GM18907 (cell line): ENCODE measurements at regions not wholly inside any gene's neighbourhood (a gene's known extent, or its start where the extent isn't known, plus 50 kb on each side); places are given as distances from the start of the nearest gene placed in this dataset.
"Not testable (repeated sequence)": the region's sequence is repeated elsewhere in the genome, so short reads cannot be mapped to it uniquely, and the experiment has no call there.

Experiments used
- ATAC-seq: cut with Tn5 transposase; IDR thresholded peaks from one replicate; pipeline ENCODE4 v1.9.1; 2021; ENCODE audit warnings: mild to moderate bottlenecking, moderate library complexity; ENCODE audit not compliant: unreplicated experiment

DNA sequence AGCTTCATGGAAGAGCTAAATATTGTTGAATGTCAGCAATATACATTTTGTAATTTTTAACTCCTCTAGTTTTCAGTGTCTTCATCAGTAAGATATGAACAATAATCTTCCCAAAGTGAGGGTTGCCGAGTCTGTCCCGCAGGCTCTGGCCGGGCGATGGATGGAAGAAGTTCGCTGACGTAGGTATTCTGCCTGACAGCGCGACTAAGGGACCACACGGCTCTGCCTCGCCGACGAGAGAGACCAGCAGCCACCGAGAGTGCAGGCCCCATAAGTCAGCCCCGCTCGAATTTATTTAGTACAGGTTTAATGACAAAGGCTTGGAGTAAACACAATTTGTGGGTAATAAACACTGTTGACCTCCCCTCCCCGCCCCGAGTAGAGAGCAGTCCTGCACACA, 427.4 kb upstream of the NECTIN3 start:
- no peak for ATAC-seq

DNA sequence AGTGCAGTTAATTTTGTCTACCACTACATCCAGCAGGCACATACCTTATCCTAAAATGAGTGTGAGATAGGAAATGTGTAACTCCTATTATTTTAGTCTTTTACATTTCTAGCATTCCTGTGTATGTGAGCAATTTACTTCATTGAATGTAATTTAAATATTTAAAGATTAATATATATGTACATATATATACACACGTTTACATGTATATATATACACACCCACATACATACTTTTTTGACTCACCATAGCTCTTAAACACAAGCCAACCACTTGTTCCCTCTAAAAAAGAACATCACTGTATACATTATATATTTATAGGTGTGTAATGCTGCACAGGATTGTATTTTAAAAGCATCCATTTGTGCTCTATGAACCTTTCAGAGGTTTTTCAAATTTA, 425.6 kb upstream of the NECTIN3 start:
- ATAC-seq: no peak

DNA sequence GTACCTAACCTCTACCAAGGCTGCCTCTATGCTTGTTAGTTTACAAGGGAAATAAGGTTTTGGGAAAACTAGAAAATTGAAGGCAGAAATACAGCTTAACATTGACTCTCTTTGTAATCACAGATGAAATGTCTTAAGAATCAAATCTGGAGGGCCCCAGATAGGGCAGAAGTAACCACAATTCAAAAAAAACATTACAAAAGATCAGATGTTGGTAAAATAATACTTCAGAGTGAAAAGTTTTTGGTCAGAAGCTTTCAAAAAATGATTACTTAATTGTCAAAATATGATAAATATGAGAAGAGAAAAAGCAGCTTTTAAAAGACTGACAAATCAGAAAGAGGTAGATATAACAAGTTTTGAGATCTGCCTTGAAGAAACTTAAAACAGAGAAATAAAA, 425.1 kb upstream of the NECTIN3 start:
- no peak for ATAC-seq

DNA sequence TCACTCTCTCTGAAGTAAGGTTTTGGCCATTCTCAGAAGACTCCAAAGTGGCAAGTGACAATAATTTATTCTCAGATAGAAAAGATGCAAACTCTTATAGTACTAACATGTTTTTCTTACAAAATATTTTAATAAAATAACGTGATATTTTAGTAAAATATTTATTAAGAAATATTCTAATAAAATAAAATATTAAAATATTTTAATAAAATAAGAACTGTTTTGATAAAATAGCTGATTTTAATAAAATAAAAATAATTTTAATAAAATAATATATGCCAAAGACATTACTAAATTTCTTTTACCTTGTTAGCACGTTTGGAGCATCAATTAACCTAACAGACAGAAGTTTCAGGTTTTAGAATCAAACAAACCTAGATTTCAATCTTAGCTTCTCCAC, 424.0 kb upstream of the NECTIN3 start:
- ATAC-seq: no peak

DNA sequence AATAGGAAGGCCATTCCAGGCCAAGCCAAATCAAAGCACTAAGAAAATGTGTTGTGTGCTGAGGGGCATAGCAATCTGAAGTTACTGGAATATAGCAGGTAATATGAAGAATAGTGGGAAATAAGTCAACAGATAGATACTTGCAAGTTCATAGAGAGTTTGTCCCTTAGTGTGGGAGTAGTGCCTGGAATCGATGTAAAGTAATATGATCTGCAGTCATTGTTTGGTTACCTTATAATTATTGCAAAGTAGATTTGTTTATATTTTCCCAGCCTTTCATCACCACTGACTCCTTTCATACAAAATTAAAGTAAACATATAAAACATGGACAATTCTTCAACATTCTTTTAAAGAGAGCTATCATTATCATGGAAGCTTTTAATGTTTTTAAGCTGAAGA, 420.9 kb upstream of the NECTIN3 start:
- no peak for ATAC-seq

DNA sequence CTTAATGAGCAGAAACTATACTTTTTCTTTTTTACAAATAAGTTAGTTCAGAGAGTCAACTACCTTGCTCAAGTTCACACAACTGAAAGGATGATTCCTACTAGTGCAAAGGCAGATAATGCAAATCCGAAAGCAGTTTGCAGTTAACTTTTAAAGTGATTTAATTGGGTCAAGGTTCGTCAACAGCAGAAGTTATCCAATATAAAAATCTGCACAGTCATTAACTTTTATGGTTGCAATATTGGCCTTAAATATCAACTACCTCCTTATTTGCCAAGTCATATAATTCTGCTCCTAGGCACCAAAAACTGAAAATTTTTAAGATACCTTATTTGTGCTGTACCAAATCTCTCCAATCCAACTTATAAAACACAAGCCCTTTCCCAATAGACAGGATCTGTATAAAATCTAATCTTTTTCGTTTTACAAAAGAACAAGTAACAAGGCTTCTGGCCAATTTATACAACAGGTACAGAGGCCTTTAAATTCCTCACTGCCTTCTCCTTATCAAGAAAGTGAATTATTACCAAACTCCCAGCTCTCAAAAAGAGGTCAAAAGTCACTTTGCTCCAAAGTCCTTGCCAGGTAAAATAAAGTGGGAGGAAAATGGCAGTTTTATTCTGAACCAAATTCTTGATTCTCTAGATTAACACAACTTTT, 416.6 kb upstream of the NECTIN3 start:
- no peak for ATAC-seq

DNA sequence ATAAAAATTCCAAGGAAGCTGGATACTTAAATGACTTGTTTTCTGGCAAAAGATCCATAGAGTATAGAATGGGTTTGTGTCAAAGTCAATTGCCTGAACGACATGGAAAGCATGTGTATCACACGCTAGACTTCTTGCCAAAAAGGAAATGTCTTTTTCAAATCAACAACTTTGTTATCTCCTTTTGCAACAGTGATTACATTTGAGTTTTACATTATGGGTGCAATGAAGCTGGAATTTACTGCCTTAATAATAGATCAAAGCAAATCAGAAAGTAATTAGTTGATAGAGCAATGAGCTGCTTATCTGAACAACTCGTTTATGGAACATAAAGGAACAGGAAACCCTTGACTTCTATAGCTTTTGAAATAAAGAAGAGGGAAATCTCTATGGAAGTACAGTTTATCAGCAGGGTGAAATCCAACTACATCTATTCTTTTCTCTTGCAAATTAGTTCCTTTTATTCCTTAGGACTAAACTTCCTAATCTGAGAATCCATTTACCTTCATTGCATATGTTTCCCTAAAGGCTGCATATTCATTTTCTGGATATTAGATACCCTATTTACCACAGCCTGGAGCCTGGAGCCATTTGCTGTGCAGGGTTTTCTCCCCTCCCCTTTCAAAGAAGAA, 415.1 kb upstream of the NECTIN3 start:
- no peak for ATAC-seq

DNA sequence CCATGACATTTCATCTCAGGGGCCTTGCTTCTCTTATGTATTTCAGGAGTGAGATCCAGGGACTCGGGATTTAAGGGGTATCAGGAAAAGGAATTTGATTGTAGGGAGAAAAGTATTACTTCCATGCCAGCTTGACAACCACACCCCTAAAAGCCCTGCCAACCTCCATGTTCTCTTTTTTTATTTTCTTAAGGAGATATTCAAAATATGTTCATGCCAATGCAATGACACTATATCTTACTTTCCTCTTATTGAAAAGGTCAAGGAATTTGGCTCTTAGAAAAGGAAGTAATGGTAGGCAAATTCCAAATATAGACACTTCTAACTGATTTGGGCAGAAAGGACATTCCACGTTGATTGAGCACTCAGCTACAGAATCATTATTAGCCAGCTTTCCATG, 407.5 kb upstream of the NECTIN3 start:
- no peak for ATAC-seq

DNA sequence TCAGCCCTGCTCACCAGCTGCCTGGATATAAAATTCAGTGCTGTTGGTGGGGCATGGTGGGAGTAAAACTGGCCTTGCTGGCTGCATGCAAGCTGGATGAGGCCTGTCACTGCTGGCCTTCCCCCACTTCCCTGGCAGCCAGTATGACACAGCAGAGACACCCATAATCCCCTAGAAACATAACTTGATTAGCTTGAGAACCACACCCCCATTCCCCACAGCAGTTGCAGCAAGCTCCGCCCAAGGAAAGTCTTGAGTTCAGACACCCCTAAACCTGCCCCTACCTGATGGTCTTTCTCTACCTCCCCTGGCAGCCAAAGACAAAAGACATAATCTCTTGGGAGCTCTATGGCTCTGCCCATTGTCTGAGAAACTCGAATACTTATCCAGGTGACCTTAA, 405.1 kb upstream of the NECTIN3 start:
- ATAC-seq: no peak

DNA sequence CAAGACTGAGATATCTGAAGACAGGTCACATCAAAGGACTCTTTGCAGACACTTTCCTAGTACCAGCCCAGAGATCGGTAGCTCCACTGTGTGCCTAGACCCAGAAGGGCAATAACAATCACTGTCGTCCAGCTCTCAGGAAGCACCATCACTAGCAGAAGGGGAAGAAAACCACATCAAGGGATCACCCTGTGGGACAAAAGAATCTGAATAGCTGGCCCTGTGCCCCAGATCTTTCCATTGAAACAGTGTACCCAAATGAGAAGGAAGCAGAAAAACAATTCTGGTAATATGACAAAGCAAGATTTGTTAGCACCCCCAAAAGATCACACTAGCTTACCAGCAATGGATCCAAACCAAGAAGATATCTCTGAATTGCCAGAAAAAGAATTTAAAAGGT, 404.4 kb upstream of the NECTIN3 start:
- ATAC-seq: no peak

DNA sequence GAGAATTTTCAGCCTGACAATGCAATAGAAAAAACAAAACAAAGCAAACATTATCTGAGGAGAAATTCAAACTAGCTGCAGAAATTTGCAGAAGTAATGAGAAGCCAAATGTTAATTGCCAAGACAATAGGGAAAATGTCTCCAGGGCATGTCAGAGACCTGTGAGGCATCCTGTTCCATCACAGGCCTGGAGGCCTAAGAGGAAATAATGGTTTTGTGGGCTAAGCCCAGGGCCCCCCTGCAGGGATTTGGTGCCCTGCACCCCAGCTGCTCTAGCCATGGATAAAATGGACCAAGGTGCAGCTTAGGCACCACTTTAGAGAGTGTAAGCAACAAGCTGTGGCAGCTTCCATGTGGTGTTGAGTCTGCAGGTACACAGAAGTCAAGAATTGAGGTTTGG, 401.2 kb upstream of the NECTIN3 start:
- no peak for ATAC-seq

DNA sequence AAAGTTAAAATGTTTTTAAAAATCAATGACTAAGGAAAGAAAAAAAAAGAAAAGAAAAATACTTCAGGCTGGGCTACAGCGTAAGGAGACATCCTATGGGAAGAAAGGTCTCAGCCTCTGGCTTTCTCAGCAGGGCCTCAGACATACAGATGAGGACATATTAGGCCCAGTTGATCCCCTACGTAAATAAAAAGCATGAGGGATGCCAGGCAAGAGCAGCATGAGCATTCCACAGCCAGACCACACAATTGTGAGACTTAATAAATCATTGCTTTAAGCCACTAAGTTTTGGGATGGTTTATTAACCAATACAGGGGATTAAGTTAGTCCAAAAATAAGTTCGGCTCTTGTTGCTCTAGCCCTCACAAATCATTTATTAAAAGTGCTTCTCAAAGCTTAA, 394.1 kb upstream of the NECTIN3 start:
- no peak for ATAC-seq

DNA sequence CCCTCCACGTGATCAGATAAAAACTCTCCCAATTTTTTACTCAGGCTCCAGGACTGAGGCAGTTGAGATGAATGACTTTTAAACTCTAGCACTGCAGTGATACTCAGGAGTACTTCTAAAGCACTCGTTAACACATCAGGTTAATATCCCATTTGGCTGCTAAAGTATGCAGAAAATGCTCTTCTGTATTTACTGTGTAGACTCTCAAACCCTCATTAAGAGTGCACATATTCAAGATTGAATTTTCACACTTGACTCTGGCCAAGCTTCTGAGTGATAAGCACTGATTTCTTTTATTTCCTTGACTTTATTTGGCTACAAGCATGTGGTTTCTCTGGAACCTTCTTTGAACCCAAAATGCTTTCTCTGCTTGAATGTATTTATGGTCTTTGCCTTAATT, 392.3 kb upstream of the NECTIN3 start:
- no peak for ATAC-seq

DNA sequence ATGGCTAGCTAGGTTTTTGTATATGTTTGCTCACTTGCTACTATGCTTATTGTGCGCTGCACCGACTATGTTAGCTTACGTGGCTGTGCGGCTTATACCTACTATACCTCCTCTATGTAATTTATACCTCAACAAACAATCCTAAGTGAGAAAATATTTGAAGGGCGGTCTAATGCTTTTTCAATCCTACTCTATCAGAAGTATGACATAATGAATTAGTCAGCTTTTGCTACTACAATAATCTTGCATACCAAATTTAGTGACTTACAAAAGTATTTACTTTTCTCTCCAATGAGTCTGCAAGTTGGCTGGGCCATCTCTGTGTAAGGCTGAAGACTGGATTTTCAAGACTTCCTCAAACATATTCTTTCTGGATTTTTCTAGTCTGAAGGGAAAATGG, 391.2 kb upstream of the NECTIN3 start:
- ATAC-seq: no peak

DNA sequence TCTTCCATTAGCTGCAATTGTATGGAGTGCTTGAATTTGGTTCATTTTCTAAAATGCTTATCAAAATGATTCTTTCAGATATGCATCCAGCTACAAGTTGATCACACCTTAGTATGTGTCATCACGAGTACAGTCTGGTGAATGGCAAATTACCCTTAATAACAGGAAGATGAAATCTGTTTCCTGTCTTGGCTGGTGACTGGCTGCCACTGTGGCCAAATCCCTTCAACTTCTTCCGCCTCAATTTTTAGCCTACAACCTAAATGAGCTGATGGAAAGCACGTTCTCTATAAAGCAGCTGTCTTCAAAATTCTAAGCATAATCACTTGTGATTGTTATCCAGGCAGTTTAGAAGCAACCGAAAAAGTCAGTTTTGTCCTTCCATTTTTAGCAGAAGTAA, 387.1 kb upstream of the NECTIN3 start:
- no peak for ATAC-seq

DNA sequence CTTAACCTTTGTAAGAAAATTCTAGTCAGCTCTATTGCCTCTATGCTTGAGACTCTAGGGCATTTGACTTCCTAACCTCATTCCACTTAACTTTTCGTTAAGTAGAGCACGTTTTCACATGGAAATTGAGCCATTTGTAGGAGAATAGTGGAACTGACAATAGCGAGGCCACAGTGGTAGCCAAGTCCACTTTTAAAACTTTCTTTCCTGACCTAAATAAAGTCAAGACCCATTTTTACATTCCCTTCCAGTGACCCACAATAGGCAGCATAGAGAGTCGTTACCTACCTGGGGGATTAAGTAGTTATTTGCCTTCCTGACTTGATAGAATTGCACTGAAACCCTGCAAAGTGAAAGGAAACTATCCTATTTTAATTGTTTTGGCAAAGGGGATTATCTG, 386.0 kb upstream of the NECTIN3 start:
- ATAC-seq: no peak

DNA sequence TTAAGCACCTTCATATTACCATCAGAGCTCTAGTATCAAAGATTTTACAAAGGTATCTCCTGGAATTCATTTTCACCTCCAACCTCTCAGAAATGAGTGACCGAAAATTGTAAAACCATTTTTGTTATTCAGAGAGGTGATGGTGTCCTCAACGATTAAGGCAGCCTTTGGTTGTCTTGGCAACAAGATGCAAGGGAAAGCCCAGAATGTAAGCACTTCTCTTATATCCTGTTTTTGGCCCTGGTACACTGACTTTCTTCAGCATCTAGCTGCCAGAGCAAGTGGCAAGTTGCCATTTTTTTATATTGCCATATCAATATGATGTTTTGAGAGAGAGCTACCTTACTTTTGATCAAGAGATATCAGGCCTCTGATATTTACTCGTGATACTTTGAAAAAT, 384.9 kb upstream of the NECTIN3 start:
- no peak for ATAC-seq

DNA sequence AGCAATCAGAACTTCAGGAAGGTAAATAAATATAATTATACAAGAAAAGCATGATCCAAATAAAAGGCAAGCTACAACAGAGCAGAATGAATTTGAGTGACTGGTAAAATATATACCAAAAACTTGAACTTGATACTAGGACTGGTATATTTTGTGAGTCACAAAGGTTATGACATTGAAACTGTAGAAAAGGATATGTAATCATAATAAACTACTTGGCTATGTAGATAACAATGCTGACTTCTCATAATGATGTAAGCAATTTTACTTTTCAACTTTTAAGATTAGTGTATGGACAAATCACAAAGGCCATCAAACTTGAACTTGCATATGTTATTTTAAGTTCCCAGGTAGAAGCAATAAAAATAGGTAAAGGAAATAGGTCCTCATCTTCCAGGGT, 384.5 kb upstream of the NECTIN3 start:
- no peak for ATAC-seq

DNA sequence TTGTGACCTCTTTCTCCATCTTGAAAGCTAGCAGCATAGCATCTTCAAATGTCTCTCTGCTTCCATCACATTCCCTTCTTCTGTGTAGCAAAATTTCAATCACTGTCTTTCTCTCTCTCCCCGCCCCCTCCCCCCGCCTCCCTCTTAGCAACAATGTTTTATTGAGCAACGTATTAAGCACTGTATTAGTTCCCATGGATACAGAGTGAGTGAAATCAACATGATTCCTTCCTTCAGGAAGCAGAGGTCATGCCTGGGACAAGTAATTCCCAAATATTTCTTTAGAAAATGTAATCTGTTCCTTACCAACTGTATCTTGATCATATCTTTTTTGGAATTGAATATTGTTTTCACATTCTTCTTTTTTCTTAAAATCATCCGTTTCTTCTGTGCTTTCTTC, 373.7 kb upstream of the NECTIN3 start:
- no peak for ATAC-seq

DNA sequence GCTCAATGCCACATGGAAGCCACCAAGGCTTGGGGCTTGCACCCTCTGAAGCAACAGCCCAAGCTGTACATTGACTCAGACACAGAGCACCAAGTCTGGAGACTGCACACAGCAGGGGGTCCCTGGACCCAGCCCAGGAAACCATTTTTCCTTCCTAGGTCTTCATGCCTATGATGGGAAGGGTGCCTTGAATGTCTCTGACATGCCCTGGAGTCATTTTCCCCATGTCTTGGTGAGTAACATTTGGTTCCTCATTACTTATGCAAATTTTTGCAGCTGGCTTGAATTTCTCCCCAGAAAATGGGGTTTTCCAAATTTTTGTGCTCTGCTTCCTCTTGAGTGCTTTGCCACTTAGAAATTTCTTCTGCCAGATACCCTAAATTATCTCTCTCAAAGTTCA, 367.3 kb upstream of the NECTIN3 start:
- ATAC-seq: not testable (repeated sequence)

DNA sequence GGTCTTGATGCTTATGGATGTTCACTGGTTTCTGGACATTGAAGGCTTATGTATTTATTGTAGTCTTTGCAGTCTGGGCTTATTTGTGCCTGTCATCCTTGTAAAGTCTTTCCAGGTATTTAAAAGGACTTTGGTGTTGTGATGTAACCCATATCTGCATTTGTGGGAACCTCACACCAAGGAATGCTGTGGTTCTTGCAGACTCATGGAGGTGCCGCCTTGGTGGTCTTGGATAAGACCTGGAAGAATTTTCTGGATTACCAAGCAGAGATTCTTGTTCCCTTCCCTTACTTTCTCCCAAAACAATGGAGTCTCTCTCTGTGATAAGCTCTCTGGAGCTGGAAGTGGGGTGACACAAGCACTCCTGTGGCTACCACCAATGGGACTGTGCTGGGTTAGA, 363.5 kb upstream of the NECTIN3 start:
- ATAC-seq: no peak

DNA sequence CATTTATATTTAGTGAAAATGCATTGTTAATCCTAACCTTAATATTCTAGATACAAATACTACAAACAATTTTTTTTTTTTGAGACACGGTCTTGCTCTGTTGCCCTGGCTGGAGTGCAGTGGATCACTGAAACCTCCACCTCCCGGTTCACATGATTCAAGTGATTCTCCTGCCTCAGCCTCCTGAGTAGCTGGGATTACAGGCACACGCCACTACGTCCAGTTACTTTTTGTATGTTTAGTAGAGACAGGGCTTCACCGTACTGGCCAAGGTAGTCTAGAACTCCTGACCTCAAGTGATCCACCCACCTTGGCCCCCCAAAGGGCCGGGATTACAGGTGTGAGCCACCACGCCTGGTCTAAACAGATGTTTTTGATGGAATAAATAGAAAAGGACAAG, 361.5 kb upstream of the NECTIN3 start:
- no peak for ATAC-seq

DNA sequence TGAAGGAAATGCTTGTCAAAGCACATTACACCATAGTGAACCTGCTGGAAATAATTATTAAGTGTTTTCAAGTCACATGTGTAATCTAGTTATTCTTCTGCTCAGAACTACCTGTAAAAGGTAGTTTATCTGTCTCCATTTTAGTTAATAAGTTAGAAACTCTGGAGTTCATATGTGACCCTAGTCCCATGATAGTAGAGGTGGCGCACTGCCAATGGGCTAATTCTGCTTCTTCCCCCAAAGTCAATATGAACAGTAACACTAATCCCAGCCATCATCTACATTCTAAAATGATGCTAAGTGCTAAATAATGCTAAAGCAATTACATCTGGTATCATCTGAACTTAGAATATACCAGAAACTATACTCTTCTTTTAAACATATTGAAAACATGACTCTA, 361.0 kb upstream of the NECTIN3 start:
- ATAC-seq: no peak
